ENCODE measurements at regions not wholly inside any gene's neighbourhood (a gene's known extent, or its start where the extent isn't known, plus 50 kb on each side); places are given as distances from the start of the nearest gene placed in this dataset.

GRCh38 chr1:29875557-29876028 is 639.3 kb downstream of the PTPRU start:
- Mint-ChIP-seq H3K4me1 (ENCODE audit: low read depth) (no peaks in the 10 kb centered on the region), H3K4me3 (no peak overlapping the region), H3K9me3 (no peaks in the 10 kb centered on the region), H3K27me3 (ENCODE audit: low read depth) (peaks cover 18% of the 10 kb centered on the region), H3K27ac (no peak overlapping the region), H3K36me3 (ENCODE audit: insufficient read depth in 2 of 2) (no peaks in the 10 kb centered on the region)
- DNase-seq = no peak
- ATAC-seq (replicated peaks in 1 of 2) = no peak

GRCh38 chr1:29870621-29871020 is 634.3 kb downstream of the PTPRU start:
- no peak overlapping the region for H3K4me3 Mint-ChIP-seq
- no peaks in the 10 kb centered on the region for H3K36me3 Mint-ChIP-seq (ENCODE audit: insufficient read depth in 2 of 2)
- no peak overlapping the region for H3K27ac Mint-ChIP-seq
- DNase-seq (no peak), ATAC-seq (replicated peaks in 1 of 2) (no peak)
- peaks cover 24% of the 10 kb centered on the region for H3K27me3 Mint-ChIP-seq (ENCODE audit: low read depth)
- H3K9me3 Mint-ChIP-seq = peaks cover 0 to 1% of the 10 kb centered on the region in 2 donors
- no peaks in the 10 kb centered on the region for H3K4me1 Mint-ChIP-seq (ENCODE audit: low read depth)

- H3K4me3 Mint-ChIP-seq = no peak overlapping the region
- peaks cover 0 to 1% of the 10 kb centered on the region in 2 donors for H3K9me3 Mint-ChIP-seq
- no peaks in the 10 kb centered on the region for H3K36me3 Mint-ChIP-seq (ENCODE audit: insufficient read depth in 2 of 2)
- H3K27me3 Mint-ChIP-seq (ENCODE audit: low read depth) = peaks cover 24% of the 10 kb centered on the region
- no peaks in the 10 kb centered on the region for H3K4me1 Mint-ChIP-seq (ENCODE audit: low read depth)
- ATAC-seq (replicated peaks in 1 of 2) (no peak), DNase-seq (no peak)
- H3K27ac Mint-ChIP-seq = no peak overlapping the region
These were observed 633.5 kb downstream of the PTPRU start for GRCh38 chr1:29869802-29870201.

GRCh38 chr1:29868944-29869343 is 632.6 kb downstream of the PTPRU start:
- peaks cover 0 to 1% of the 10 kb centered on the region in 2 donors for H3K9me3 Mint-ChIP-seq
- H3K27me3 Mint-ChIP-seq (ENCODE audit: low read depth) = peaks cover 24% of the 10 kb centered on the region
- ATAC-seq (replicated peaks in 1 of 2) (no peak), DNase-seq (no peak)
- H3K36me3 Mint-ChIP-seq (ENCODE audit: insufficient read depth in 2 of 2) = no peaks in the 10 kb centered on the region
- no peaks in the 10 kb centered on the region for H3K4me1 Mint-ChIP-seq (ENCODE audit: low read depth)
- H3K27ac Mint-ChIP-seq = no peak overlapping the region
- no peak overlapping the region for H3K4me3 Mint-ChIP-seq

GRCh38 chr1:29868096-29868495 is 631.8 kb downstream of the PTPRU start:
- H3K9me3 Mint-ChIP-seq = peaks cover 0 to 1% of the 10 kb centered on the region in 2 donors
- H3K4me3 Mint-ChIP-seq = no peak overlapping the region
- ATAC-seq (replicated peaks in 1 of 2) = no peak
- DNase-seq = no peak
- no peaks in the 10 kb centered on the region for H3K36me3 Mint-ChIP-seq (ENCODE audit: insufficient read depth in 2 of 2)
- no peaks in the 10 kb centered on the region for H3K4me1 Mint-ChIP-seq (ENCODE audit: low read depth)
- H3K27ac Mint-ChIP-seq = no peak overlapping the region
- H3K27me3 Mint-ChIP-seq (ENCODE audit: low read depth) = peaks cover 24% of the 10 kb centered on the region

- Mint-ChIP-seq H3K27me3 (ENCODE audit: low read depth) (peaks cover 26% of the 10 kb centered on the region), H3K4me3 (no peak overlapping the region), H3K9me3 (peaks cover 4 to 9% of the 10 kb centered on the region in 2 donors), H3K4me1 (ENCODE audit: low read depth) (no peaks in the 10 kb centered on the region), H3K36me3 (ENCODE audit: insufficient read depth in 2 of 2) (peaks cover 4 to 6% of the 10 kb centered on the region in 2 donors), H3K27ac (no peak overlapping the region)
- ATAC-seq (replicated peaks in 1 of 2) (no peak), DNase-seq (no peak)
These were observed 628.7 kb downstream of the PTPRU start for GRCh38 chr1:29865051-29865450.

- H3K9me3 Mint-ChIP-seq = peaks cover 4 to 7% of the 10 kb centered on the region in 2 donors
- H3K27ac Mint-ChIP-seq = no peak overlapping the region
- H3K36me3 Mint-ChIP-seq (ENCODE audit: insufficient read depth in 2 of 2) = peaks cover 4 to 6% of the 10 kb centered on the region in 2 donors
- ATAC-seq (replicated peaks in 1 of 2) = no peak
- H3K4me3 Mint-ChIP-seq = no peak overlapping the region
- no peaks in the 10 kb centered on the region for H3K4me1 Mint-ChIP-seq (ENCODE audit: low read depth)
- DNase-seq = no peak
- H3K27me3 Mint-ChIP-seq (ENCODE audit: low read depth) = peaks cover 26% of the 10 kb centered on the region
These were observed 628.2 kb downstream of the PTPRU start for GRCh38 chr1:29864431-29865022.

- Mint-ChIP-seq H3K4me1 (ENCODE audit: low read depth) (no peaks in the 10 kb centered on the region), H3K27me3 (ENCODE audit: low read depth) (peaks cover 35% of the 10 kb centered on the region), H3K36me3 (ENCODE audit: insufficient read depth in 2 of 2) (peaks cover 4 to 6% of the 10 kb centered on the region in 2 donors), H3K9me3 (peaks cover 4 to 7% of the 10 kb centered on the region in 2 donors), H3K4me3 (no peak overlapping the region), H3K27ac (no peak overlapping the region)
- DNase-seq = no peak
- no peak for ATAC-seq (replicated peaks in 1 of 2)
These were observed 625.6 kb downstream of the PTPRU start for GRCh38 chr1:29861922-29862321.

- H3K9me3 Mint-ChIP-seq = peaks cover 4 to 7% of the 10 kb centered on the region in 2 donors
- no peaks in the 10 kb centered on the region for H3K4me1 Mint-ChIP-seq (ENCODE audit: low read depth)
- no peak overlapping the region for H3K4me3 Mint-ChIP-seq
- no peak for DNase-seq
- H3K36me3 Mint-ChIP-seq (ENCODE audit: insufficient read depth in 2 of 2) = peaks cover 4 to 6% of the 10 kb centered on the region in 2 donors
- no peak overlapping the region for H3K27ac Mint-ChIP-seq
- ATAC-seq (replicated peaks in 1 of 2) = no peak
- peaks cover 30% of the 10 kb centered on the region for H3K27me3 Mint-ChIP-seq (ENCODE audit: low read depth)
These were observed 625.1 kb downstream of the PTPRU start for GRCh38 chr1:29861446-29861845.

- no peak for DNase-seq
- peaks cover 4 to 7% of the 10 kb centered on the region in 2 donors for H3K9me3 Mint-ChIP-seq
These were observed 624.4 kb downstream of the PTPRU start for GRCh38 chr1:29860681-29861080.

GRCh38 chr1:29860056-29860455 is 623.7 kb downstream of the PTPRU start:
- ATAC-seq (replicated peaks in 1 of 2) (no peak), DNase-seq (no peak)
- Mint-ChIP-seq H3K36me3 (ENCODE audit: insufficient read depth in 2 of 2) (peaks cover 4 to 6% of the 10 kb centered on the region in 2 donors), H3K4me1 (ENCODE audit: low read depth) (no peaks in the 10 kb centered on the region), H3K4me3 (no peak overlapping the region), H3K27me3 (ENCODE audit: low read depth) (peaks cover 22% of the 10 kb centered on the region), H3K9me3 (peaks cover 4 to 7% of the 10 kb centered on the region in 2 donors), H3K27ac (no peak overlapping the region)

More at GRCh38 chr1:29860681-29861080, 624.4 kb downstream of the PTPRU start:
- Mint-ChIP-seq H3K36me3 (ENCODE audit: insufficient read depth in 2 of 2) (peaks cover 4 to 6% of the 10 kb centered on the region in 2 donors), H3K4me3 (no peak overlapping the region), H3K27me3 (ENCODE audit: low read depth) (peaks cover 22% of the 10 kb centered on the region), H3K4me1 (ENCODE audit: low read depth) (no peaks in the 10 kb centered on the region), H3K27ac (no peak overlapping the region)
- no peak for ATAC-seq (replicated peaks in 1 of 2)

GRCh38 chr1:29859126-29859525 is 622.8 kb downstream of the PTPRU start:
- H3K27me3 Mint-ChIP-seq (ENCODE audit: low read depth) = peaks cover 22% of the 10 kb centered on the region
- H3K4me3 Mint-ChIP-seq = no peak overlapping the region
- no peaks in the 10 kb centered on the region for H3K4me1 Mint-ChIP-seq (ENCODE audit: low read depth)
- no peak for ATAC-seq (replicated peaks in 1 of 2)
- H3K36me3 Mint-ChIP-seq (ENCODE audit: insufficient read depth in 2 of 2) = peaks cover 4 to 6% of the 10 kb centered on the region in 2 donors
- H3K27ac Mint-ChIP-seq = no peak overlapping the region
- DNase-seq = no peak
- H3K9me3 Mint-ChIP-seq = peaks cover 4 to 7% of the 10 kb centered on the region in 2 donors

- Mint-ChIP-seq H3K9me3 (peaks cover 4 to 7% of the 10 kb centered on the region in 2 donors), H3K36me3 (ENCODE audit: insufficient read depth in 2 of 2) (peaks cover 4 to 6% of the 10 kb centered on the region in 2 donors), H3K4me1 (ENCODE audit: low read depth) (no peaks in the 10 kb centered on the region), H3K27ac (no peak overlapping the region), H3K4me3 (no peak overlapping the region), H3K27me3 (ENCODE audit: low read depth) (peaks cover 22% of the 10 kb centered on the region)
- ATAC-seq (replicated peaks in 1 of 2) = no peak
- DNase-seq = no peak
These were observed 622.3 kb downstream of the PTPRU start for GRCh38 chr1:29858646-29859045.

Measured in activated T-cell treated with anti-CD3 and anti-CD28 coated beads, Interleukin-2, amount 50 U/mL, for 72 hours (primary cell).